ENCODE measurements at regions not wholly inside any gene's neighbourhood (a gene's known extent, or its start where the extent isn't known, plus 50 kb on each side); places are given as distances from the start of the nearest gene placed in this dataset.
A peak's percentile ranks its signal among the peaks of the same experiment; 100 is the strongest.

DNA sequence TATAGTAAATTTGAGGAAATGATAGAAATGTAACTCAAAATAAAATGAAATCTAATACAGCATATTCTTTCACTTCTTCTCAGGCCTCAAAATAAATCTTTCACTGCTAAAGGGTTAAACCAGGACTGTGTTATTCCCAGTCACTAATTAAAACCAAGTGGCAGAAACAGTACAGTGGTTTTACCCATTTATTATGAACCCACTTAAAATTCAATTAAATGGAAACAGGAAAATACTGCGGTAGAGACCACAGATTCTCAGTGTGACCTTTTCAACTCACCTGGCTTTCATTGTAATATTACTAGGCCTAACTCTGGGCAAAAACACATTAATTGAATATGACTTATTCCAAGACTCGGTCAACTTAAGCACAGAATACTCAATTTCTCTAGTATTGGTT, 176.5 kb upstream of the DKK2 start:
- Histone ChIP-seq H3K4me3 (no peak overlapping the region), H3K27ac (no peak overlapping the region)
- TF ChIP-seq, protein P1, sequence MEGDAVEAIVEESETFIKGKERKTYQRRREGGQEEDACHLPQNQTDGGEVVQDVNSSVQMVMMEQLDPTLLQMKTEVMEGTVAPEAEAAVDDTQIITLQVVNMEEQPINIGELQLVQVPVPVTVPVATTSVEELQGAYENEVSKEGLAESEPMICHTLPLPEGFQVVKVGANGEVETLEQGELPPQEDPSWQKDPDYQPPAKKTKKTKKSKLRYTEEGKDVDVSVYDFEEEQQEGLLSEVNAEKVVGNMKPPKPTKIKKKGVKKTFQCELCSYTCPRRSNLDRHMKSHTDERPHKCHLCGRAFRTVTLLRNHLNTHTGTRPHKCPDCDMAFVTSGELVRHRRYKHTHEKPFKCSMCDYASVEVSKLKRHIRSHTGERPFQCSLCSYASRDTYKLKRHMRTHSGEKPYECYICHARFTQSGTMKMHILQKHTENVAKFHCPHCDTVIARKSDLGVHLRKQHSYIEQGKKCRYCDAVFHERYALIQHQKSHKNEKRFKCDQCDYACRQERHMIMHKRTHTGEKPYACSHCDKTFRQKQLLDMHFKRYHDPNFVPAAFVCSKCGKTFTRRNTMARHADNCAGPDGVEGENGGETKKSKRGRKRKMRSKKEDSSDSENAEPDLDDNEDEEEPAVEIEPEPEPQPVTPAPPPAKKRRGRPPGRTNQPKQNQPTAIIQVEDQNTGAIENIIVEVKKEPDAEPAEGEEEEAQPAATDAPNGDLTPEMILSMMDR (IDR thresholded peaks at IDR 0.05) = no peak
- no peak for DNase-seq (ENCODE audit: low spot score)

- DNase-seq (ENCODE audit: low spot score) = no peak
- Histone ChIP-seq H3K4me3 (peak overlapping the region; percentile 71), H3K27ac (no peak overlapping the region)
- TF ChIP-seq, protein P1 (IDR thresholded peaks at IDR 0.05) = no peak
Observed at GRCh38 chr4:107210450-107211239, 174.5 kb upstream of the DKK2 start.

- no peak for DNase-seq (ENCODE audit: low spot score)
- no peak overlapping the region for H3K4me3 ChIP-seq
- TF ChIP-seq, protein P1 (IDR thresholded peaks at IDR 0.05) = no peak
- no peak overlapping the region for H3K27ac ChIP-seq
Observed at GRCh38 chr4:107203733-107204132, 167.6 kb upstream of the DKK2 start.

DNA sequence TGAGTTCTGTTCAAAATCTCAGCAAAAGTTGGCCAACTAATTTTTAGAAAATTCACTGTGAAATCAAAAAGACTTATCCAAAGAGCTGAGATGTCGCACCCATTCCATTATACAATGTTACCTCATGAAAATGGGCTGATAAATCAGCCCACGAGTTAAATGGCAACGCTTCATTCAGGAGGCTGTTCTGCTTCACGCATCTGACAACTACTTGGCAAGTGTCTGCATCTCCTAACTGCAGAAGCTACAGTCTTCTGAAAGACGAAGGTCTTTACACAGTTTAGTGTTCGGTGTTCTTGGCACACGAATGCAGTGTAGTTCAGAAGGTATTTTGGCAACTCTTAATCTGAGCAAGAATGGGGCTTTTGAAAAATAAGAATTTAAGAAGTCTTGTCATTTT, 166.6 kb upstream of the DKK2 start:
- Histone ChIP-seq H3K4me3 (no peak overlapping the region), H3K27ac (no peak overlapping the region)
- no peak for DNase-seq (ENCODE audit: low spot score)
- TF ChIP-seq, protein P1 (IDR thresholded peaks at IDR 0.05) = no peak

- no peak overlapping the region for H3K27ac ChIP-seq
- DNase-seq (ENCODE audit: low spot score) = no peak
- TF ChIP-seq, protein P1 (IDR thresholded peaks at IDR 0.05) = no peak
- no peak overlapping the region for H3K4me3 ChIP-seq
Observed at GRCh38 chr4:107197121-107197520, 161.0 kb upstream of the DKK2 start.

DNA sequence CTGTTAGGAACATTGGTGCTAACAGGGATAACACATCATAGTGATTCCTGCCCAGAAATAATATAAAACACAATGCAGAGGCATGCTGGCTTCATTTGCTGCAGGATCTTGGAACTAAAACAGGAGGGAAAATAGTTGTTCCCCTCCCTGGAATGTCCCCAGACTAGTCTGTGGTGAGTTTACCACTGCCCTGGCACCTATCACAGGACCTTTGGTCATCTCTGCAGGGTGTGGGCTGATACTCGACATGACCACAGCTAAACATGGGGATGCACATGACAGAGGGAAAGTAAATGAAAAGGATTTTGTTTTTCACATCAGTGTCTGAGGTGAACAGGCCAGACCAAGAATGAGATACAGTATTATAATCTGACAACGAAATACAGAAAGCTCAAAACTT, 160.2 kb upstream of the DKK2 start:
- no peak overlapping the region for H3K27ac ChIP-seq
- DNase-seq (ENCODE audit: low spot score) = no peak
- H3K4me3 ChIP-seq = no peak overlapping the region
- TF ChIP-seq, protein P1 (IDR thresholded peaks at IDR 0.05) = no peak

DNA sequence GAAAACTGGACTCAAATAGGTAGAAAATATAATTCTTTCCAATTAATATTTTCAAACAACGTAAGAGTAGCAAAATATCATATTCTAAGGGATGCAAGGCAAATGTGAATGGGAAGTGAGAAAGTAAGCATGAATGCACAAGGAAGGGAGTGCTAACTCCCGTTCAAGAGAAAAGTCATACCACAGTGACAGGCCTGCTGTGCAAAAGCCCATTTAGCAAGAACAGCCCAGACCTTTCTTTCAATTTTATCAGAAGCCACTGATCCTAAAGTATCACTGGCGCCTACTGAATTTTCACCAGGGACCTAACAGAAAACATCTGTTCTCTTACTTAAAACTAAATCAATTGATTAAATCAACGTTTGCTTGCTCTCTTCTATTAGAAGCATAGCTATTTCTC, 157.9 kb upstream of the DKK2 start:
- H3K4me3 ChIP-seq = no peak overlapping the region
- TF ChIP-seq, protein P1 (IDR thresholded peaks at IDR 0.05) = no peak
- DNase-seq (ENCODE audit: low spot score) = no peak
- H3K27ac ChIP-seq = no peak overlapping the region

All from coronary artery (tissue), 2 donors.